Glutamatergic neuron (in vitro differentiated cells): ENCODE measurements at regions not wholly inside any gene's neighbourhood (a gene's known extent, or its start where the extent isn't known, plus 50 kb on each side); places are given as distances from the start of the nearest gene placed in this dataset.

Experiments used
- DNase-seq: peaks from one replicate; pipeline ENCODE4 v3.0.0; 2022
- H3K27ac Mint-ChIP-seq: one replicate; pipeline ENCODE4 v1.8.0; 2020; ENCODE audit warnings: mild to moderate bottlenecking, mixed read lengths, inconsistent platforms; ENCODE audit not compliant: unreplicated experiment
- H3K27me3 Mint-ChIP-seq: one replicate; pipeline ENCODE4 v1.8.0; 2020; ENCODE audit warnings: mild to moderate bottlenecking, moderate library complexity, mixed read lengths, inconsistent platforms; ENCODE audit not compliant: unreplicated experiment
- H3K36me3 Mint-ChIP-seq: one replicate; pipeline ENCODE4 v1.8.0; 2020; ENCODE audit warnings: mild to moderate bottlenecking, mixed read lengths, inconsistent platforms; ENCODE audit not compliant: unreplicated experiment
- H3K4me1 Mint-ChIP-seq: one replicate; pipeline ENCODE4 v1.8.0; 2020; ENCODE audit warnings: mild to moderate bottlenecking, low read depth, mixed read lengths, inconsistent platforms; ENCODE audit not compliant: unreplicated experiment
- H3K4me3 Mint-ChIP-seq: one replicate; pipeline ENCODE4 v1.8.0; 2020; ENCODE audit warnings: mild to moderate bottlenecking, mixed read lengths, inconsistent platforms; ENCODE audit not compliant: unreplicated experiment
- H3K9me3 Mint-ChIP-seq: one replicate; pipeline ENCODE4 v1.8.0; 2020; ENCODE audit warnings: mild to moderate bottlenecking, moderate library complexity, mixed read lengths, inconsistent platforms; ENCODE audit not compliant: unreplicated experiment
- CTCF ChIP-seq: fragments of 200-600 bp; sonication (generic); IDR thresholded peaks from one replicate; pipeline ENCODE4 v1.5.0; 2021; ENCODE audit not compliant: partially characterized antibody, unreplicated experiment

- TF ChIP-seq CTCF, result no peak
- Mint-ChIP-seq H3K36me3 (peaks cover 12% of the 10 kb centered on the region), H3K4me1 (peaks cover 3% of the 10 kb centered on the region), H3K9me3 (peaks cover 11% of the 10 kb centered on the region), H3K27ac (no peak overlapping the region), H3K27me3 (peaks cover 5% of the 10 kb centered on the region), H3K4me3 (no peak overlapping the region)
- no peak for DNase-seq
These were observed 250.8 kb upstream of the B3GAT1 start for GRCh38 chr11:134662629-134663360.

- Mint-ChIP-seq H3K9me3 (peaks cover 9% of the 10 kb centered on the region), H3K27ac (no peak overlapping the region), H3K4me1 (peaks cover 7% of the 10 kb centered on the region), H3K36me3 (peaks cover 12% of the 10 kb centered on the region), H3K27me3 (peaks cover 4% of the 10 kb centered on the region), H3K4me3 (no peak overlapping the region)
- no peak for TF ChIP-seq CTCF
- no peak for DNase-seq
These were observed 249.6 kb upstream of the B3GAT1 start for GRCh38 chr11:134661660-134662059.

GRCh38 chr11:134660416-134660815 is 248.4 kb upstream of the B3GAT1 start:
- H3K27me3 Mint-ChIP-seq, result peaks cover 9% of the 10 kb centered on the region
- no peak for TF ChIP-seq CTCF

GRCh38 chr11:134659882-134660281 is 247.8 kb upstream of the B3GAT1 start:
- no peak for TF ChIP-seq CTCF
- peaks cover 9% of the 10 kb centered on the region for H3K27me3 Mint-ChIP-seq
- DNase-seq, result no peak
- no peak overlapping the region for H3K4me3 Mint-ChIP-seq
- peaks cover 12% of the 10 kb centered on the region for H3K9me3 Mint-ChIP-seq
- H3K4me1 Mint-ChIP-seq, result peaks cover 17% of the 10 kb centered on the region
- peaks cover 12% of the 10 kb centered on the region for H3K36me3 Mint-ChIP-seq
- H3K27ac Mint-ChIP-seq, result no peak overlapping the region

More at GRCh38 chr11:134660416-134660815, 248.4 kb upstream of the B3GAT1 start:
- no peak overlapping the region for H3K4me3 Mint-ChIP-seq
- H3K27ac Mint-ChIP-seq, result no peak overlapping the region
- H3K9me3 Mint-ChIP-seq, result peaks cover 12% of the 10 kb centered on the region
- peaks cover 12% of the 10 kb centered on the region for H3K36me3 Mint-ChIP-seq
- H3K4me1 Mint-ChIP-seq, result peaks cover 12% of the 10 kb centered on the region
- DNase-seq, result no peak

GRCh38 chr11:134658481-134659225 is 246.6 kb upstream of the B3GAT1 start:
- no peak for TF ChIP-seq CTCF
- Mint-ChIP-seq H3K27ac (no peak overlapping the region), H3K27me3 (peaks cover 9% of the 10 kb centered on the region), H3K4me3 (no peak overlapping the region), H3K9me3 (peaks cover 14% of the 10 kb centered on the region), H3K4me1 (peaks cover 18% of the 10 kb centered on the region), H3K36me3 (peaks cover 12% of the 10 kb centered on the region)
- no peak for DNase-seq
